GM18499 (cell line): ENCODE measurements at regions not wholly inside any gene's neighbourhood (a gene's known extent, or its start where the extent isn't known, plus 50 kb on each side); places are given as distances from the start of the nearest gene placed in this dataset.

Experiments
- ATAC-seq: cut with Tn5 transposase; IDR thresholded peaks from one replicate; pipeline ENCODE4 v1.9.1; 2021; ENCODE audit warnings: moderate number of reproducible peaks; ENCODE audit not compliant: insufficient read depth, unreplicated experiment

DNA sequence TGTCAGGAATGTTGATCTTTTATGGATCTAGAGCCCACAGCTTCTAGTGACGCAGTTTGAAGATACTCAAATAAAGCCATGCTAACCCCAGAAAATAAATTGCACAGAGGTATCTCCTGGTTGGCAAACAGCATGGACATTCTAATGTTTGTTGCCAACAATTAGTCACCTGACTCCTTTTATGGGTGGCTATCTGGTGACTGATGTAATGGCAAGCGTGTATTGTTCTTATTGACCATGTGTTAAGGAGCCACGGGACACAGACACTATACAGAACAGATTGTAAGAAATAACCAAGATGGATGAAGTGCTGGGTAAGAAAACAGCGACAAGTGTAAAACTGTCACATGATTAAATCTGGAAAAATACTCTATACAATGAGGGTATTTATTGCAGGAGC is 401.3 kb upstream of the PDE3A start:
- no peak for ATAC-seq

DNA sequence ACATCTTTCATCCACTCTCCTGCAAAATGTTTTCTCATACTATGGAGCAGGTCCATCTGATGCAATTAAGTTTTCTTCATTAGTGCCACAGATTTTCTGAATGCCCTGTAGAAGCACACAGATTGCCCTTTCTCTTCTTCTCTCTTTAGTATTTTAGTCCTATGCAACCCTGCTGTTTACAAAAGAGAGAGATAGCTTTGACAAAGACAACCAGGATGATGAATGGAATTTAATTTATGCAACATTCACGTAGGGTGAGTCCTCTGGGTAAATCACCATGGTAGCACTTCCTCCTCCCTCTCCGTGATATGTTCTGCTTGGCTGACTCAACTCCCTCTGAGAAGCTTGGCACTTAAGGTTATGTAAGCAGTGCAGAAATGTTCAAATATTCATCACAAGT is 400.9 kb upstream of the PDE3A start:
- no peak for ATAC-seq

DNA sequence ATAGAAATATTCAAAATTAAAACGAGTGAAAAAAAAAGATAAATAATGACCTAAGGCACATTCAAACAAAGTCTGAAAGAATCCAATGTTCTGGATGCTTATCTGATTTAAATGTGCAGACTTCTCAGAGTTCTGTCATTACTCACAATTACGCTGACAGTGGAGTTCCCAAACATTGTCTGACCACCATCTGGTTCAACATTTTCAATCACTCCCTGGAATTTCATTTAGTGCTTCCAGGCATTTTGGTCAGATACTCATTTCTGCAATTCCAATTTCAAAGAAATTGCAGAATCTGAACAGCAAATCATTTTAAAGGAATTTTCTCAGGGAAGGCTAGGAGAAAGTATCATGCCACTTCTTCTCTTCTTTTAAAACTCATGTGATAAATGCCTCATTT is 398.2 kb upstream of the PDE3A start:
- ATAC-seq: no peak

DNA sequence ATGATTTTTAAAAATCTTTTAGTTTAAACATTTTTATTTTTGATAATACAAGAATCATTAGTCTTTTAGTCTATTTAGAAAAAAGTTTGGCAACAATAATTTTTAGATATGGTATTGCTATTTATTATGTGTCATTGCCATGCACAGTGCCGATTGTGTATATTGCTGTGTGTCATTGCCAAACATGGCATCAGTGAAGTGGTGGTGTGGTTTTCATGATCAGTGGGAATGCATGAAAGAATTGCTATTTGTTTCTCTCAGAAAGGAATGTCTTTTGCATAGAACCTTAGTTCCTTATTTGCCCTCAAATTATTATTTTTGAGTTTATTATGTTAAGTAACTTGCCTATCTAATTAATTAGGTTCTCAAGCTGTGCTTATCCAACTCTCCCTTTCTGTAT is 397.5 kb upstream of the PDE3A start:
- ATAC-seq: no peak

DNA sequence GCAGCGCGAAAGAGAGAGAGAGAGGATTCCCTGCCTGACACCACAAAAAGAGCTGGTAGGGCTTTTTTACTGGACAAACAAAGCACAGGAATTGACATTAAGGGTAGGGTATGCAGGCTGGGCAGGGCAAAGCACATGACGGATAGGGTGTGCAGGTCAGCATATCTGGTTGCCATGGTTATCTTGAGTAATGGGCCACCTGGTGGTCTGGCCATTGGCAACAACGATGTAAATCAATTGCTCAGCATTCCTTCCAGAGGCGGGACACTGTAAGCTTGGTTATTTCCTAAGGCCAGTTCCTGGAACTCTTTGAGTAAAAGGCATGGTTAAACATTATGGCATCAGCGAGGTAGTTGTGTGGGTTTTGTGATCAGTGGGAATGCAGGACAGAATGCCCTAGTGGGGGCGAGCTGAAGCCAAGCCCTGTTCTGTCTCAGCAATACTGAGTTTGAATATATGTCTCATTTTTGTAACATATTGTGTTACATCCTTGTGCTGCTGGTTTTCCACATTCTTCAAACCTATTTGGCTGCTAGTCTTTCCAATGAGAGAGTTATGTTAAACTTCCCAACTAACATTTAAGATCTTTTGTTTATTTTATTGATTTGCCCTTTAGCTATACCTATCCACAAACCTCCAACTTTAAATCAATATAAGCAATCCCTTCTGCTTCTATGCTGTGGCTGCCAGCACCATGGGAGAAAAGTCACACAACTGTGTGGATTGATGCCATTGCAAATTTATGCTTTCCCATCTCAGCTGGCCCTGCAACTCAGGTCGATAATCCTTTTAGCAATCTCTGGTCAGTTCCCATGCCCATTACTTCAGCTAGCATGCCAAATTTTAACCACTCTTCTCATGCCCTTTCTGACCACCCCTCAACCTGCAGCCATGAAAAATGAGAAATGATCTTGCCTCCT is 396.7 kb upstream of the PDE3A start:
- no peak for ATAC-seq

DNA sequence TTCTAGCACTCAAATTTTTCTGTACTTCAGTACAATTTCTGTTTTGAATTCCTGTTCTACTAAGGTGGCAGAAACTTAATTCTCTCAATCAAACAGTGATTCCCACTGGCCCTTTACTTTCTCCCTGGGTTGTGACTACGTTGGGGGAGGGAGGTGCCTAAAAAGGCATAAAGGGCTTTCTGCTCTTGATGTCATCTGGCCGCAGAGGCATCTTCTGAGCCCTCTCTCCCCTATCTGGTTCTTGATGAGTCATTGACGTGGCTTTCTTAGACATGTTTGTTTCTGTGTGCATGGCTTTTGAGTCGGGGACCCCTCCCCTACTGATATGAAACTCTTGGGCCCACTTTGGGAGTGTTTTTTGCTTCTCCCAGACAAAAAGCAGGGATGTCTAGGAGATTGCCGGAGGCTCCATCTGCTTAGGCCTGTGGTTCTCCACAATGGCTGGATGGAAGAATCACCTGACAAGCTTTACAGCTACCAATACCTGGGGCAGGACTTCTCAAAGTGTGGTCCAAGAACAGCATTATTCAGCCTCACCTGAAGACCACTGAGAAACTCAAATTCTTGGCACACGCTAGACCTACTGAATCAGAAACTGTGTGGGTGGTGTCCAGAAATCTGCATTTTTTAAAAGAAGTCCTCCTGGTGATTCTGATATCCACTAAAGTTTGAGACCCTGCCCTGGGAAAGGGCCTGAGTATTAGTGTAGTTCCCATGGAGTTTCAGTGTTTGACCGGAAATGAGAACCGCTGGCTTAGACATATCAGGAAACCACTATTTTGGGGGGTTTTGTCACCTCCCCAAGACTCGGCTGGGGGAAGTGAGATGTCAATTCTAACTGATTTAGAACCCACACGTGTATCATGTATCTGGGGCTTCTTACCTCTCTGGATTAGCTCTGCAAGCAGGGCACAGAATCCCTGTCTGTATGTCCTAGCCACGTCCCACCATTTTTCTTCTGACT is 395.7 kb upstream of the PDE3A start:
- ATAC-seq: no peak

DNA sequence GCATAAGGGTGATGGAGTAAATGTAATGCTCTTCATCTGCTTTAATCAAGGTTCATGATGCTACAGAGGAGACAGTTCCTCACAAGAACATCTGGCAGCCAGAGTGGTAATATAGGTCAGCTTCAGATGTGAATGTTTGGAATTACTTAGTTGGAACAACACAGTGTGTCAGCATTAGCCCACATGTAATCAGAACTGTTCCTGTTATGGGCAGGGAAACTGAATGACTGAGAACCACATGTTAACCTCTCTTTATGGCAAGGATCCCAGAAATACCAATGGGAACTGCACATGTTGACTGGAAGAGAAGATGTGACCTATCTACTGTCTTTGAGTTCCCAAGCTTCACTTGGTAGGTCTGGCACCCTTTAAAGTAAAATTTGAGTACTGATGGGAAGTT is 390.1 kb upstream of the PDE3A start:
- no peak for ATAC-seq

DNA sequence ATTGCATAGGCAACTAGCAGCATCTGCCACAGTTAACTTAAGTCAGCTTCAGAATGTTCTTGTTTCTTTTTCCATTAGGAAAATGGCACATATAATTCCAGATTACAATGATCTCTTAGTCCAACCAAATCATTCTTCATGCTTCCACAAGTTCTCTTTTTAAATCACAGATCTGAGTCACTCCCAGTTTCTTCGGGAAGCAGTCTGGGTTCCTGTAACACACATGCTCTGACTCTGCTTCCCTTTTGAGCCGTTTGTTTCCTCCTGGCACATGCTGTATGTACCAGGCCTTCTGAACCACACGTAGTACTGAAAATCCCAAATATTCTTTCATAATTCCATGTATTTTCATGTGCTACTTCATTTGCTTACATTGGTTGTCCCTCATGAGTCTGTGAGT is 388.8 kb upstream of the PDE3A start:
- no peak for ATAC-seq

DNA sequence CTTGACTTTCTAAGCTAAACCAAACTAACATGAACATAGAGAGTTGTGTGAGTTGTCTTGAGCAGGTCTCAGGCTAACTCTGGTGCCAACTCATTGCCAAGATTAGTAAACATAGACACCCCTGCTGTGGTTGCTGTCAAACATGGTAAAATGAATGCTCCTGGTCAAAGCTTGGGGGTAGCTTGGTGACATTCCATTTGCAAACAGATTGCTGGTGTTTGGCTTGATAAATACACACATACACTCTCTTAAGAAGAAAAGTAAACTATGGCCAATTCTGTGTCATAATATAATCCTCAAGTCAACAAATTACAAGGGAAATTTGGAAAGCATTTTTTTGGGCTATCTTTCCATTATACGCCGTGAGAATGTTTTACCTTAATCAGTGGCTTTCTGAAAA is 386.4 kb upstream of the PDE3A start:
- no peak for ATAC-seq

DNA sequence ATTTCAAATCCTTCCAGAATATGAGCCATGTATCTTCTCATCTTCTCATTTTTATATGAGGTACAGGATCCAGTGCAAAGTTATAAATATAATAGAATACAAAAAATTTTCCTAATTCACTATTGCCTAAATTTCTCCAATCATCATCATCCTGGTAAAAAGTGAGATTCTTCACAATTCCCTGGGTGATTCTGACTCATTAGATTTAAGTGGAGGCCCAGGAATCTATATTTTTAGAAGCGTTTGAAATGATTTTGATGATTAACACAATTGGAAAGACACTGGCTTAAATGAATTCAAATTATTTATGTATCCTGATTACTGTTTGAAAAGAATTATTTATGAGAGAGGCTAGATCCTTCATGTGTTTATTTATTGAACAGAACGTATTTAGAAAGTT is 380.3 kb upstream of the PDE3A start:
- no peak for ATAC-seq

DNA sequence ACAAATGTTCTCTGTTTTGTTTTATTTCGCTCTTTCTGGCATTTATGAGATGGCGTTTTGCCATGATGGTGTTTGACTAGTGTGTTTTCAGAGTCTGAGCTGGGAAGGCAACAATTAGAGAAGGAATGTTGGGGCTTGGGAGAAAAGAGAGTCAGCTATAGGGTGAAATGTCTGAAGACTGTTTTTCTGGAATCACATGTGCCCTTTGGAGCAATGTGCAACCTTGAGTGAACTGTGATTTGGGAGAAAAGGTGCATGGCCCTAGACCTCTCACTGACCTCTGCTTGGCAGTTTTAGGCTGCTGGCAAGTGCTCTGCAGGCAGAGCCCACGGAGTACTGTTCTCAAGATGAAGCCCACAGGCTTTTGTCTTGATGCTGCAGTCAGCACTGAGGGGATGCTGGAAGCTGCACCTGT is 379.9 kb upstream of the PDE3A start:
- no peak for ATAC-seq

DNA sequence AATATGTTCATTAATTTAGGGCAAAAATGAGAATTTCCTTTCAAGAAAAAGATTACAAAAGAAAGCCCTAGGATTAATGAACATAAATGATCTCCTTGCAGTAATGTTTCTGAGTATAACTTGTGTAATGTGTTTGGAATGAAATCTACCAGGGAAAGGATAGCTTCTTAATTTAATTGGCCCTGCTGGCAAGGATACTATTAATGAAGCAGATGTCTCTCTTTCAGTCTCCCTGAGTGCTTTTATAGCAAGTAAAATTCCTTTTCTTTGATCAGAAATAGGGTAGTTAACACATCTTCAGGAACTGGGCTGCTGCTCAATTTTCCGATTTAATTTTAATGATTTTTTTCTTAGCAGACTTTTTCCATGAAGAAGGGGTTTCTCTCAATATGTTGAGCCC is 379.4 kb upstream of the PDE3A start:
- no peak for ATAC-seq

DNA sequence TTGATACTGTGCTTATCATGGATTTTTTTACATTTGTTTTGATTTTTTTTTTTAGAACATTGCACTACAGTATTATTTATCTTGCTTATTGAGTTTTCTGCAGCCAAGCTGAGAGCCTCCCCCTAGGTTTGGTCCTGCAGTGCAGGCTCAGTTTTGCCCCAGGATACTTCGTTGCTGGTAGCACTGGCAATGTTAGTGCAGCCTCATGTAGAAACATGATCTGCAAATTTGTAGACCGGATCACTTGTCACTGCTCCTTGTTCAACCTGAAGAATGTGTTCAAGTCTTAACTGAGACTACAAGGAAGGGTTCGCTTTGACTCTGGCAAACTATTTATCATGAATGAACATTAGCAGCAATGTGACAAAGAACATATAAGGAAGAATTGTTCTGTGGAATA is 377.2 kb upstream of the PDE3A start:
- ATAC-seq: no peak

DNA sequence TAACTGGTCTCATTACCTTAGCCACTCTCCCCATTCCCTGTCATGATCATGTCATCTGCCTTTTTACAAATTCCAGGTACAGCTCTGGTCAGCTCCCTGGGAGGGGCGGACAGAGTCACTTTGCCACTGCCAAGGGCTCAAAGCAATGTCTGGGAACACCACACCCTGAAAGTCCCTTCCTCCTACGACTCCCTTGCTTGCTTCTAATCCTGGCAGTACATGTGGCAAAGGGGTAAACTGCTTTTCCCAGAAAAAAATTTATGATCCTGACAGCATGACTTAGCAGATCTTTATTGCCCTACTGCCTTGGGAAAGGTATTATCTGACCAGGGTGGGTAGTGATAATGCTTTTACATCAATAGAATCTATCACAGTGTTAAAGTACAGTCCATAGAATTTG is 376.0 kb upstream of the PDE3A start:
- no peak for ATAC-seq

DNA sequence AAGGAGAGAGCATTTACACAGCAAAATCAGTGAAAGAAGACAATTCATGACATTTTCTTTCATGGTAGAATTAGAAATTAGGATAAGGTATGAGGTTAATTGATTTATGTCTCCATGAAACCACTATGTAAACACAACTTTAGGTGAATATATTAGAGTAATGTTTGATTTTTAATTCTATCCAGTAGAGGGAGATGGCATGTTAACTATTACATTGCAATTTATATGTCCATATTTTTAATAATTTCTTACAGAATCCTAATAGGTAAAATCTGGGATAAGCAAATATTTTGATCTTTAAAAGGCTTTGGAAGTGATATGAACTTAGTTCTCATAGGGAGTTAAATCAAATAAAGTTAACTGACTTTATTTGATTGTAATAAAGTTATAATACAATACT is 373.4 kb upstream of the PDE3A start:
- no peak for ATAC-seq

DNA sequence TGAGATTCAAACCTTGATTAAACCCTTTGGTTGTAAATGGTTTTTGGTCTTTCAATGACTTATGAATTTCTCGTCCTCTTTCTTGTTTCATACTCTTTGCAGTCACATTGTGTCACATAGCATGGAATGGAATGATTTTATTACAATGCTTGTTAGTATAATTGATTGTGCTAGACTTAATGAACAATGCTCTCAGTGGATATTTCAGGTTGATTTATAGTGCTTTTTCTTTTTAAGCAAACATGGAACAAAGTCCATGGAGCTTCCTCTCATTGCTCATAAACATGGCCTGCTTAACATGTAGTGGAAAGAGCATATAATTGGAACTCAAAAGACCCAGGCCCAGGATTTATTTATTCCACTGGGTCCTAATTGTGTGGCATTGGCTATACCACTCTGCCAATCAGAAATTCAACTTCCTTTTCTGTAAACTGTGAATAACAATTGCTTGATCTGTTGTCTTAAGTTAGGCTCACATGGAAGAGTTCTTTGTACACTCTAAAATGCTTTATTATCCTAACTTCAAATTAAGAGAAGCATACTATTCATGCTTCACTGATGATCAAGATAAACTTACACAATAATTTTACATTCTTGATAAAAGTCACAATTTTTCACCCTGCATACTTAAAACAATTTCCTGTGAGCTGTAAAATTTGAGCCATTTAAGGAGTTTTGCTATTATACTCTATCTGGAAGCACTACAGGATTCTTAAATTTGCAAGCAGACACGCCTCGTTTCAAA is 370.5 kb upstream of the PDE3A start:
- ATAC-seq: no peak

DNA sequence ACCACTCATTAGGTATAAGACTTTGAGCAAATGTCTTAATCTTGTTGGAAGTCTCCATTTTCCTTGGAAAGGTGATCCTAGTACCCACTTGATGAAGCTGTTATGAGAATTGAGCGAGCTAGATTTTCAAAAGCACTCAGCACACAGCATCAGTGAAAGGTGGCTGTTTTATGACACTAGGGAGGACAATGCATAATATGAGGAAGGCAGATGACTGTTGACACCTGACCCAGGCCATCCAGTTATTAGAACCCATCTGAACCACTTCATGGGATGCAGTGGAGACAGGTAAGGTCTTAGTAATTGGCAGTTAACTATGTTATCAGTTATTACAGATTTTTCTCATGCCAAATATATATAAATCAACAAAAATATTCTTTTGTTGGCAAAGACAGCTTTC is 369.9 kb upstream of the PDE3A start:
- ATAC-seq: no peak

DNA sequence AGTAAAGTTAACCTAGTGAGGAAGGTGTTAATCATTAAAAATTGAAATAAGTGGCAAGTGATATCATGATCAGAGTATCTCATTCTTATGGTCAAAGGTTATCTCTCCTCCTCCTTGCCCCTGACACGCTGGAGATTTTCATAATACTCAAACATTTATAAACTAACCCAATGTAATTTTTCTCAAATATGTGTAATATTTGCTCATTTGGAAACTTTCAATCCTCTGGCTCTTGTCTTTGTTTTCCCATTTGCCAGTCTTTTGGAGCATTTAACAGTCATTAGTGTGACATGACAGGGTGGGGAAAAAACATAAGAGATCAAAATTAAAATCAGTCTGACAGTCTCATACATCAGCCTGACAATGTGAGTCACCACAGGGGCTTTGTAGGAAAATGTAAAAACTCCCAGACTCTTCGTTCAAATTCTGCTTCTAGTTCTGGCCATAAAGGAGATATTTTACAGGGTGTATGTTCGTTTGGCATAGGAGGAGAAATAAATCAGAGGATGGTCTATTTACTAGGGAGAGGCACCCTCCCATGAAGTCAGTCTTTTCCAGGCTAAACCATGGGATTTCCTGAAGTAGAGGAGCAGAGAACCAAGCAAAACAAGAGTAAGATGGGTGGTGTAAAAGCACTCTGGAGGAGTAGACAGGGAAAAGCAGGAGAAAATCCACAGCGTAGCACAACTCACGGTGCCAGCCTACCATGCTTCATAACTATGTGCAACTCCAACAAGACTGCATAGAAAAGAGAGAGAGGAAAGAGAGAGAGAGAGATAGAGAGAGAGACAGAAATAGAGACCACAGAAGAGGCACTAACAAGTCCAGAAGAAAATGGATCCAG is 369.2 kb upstream of the PDE3A start:
- no peak for ATAC-seq

DNA sequence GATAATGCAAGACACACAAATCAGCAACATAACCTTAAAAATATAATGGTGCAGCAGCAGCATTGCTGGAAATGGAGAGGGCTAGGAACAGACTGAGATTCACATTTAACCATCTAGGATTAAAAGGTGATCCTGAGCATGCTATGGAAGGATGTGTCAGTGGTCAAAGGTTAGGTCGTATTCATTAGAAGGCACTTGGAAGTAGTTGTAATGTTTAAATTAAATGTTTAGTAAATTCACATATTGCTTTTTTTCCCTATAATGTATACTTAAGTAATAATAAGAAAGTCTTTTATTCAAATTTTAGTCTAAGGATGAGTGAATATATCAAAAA is 368.6 kb upstream of the PDE3A start:
- ATAC-seq: no peak
